WTC11 (cell line): ENCODE measurements at regions not wholly inside any gene's neighbourhood (a gene's known extent, or its start where the extent isn't known, plus 50 kb on each side); places are given as distances from the start of the nearest gene placed in this dataset.

Source experiments
- ATAC-seq: fragments of 200-7000 bp; cut with Tn5 transposase; 2 replicates; pipeline ENCODE4 v1.10.0; 2021; ENCODE audit warnings: mild to moderate bottlenecking, moderate library complexity
- CTCF ChIA-PET: fragments of 300-600 bp; sonication (Branson Sonifier 250); formaldehyde crosslinking; loops from one replicate; lab custom pipeline; 2021; ENCODE audit warnings: antibody characterized with exemption; lab: Charles Lee
- POLR2A ChIA-PET: fragments of 350-600 bp; sonication (Branson Sonifier 250); formaldehyde crosslinking; loops from one replicate; lab custom pipeline; 2021; ENCODE audit warnings: antibody characterized with exemption; lab: Charles Lee
- DNase-seq: peaks from one replicate; pipeline ENCODE4 v3.0.0; 2021; ENCODE audit warnings: low spot score
- H3K27ac Mint-ChIP-seq: 2 replicates; pipeline ENCODE4 v1.8.0; 2021; ENCODE audit warnings: mixed read lengths
- H3K27me3 Mint-ChIP-seq: 2 replicates; pipeline ENCODE4 v1.8.0; 2021; ENCODE audit warnings: low read depth, mild to moderate bottlenecking, moderate library complexity, mixed read lengths
- H3K36me3 Mint-ChIP-seq: 2 replicates; pipeline ENCODE4 v1.8.0; 2021; ENCODE audit warnings: mixed read lengths
- H3K4me1 Mint-ChIP-seq: 2 replicates; pipeline ENCODE4 v1.8.0; 2022; ENCODE audit warnings: mixed read lengths
- H3K4me3 Mint-ChIP-seq: 2 replicates; pipeline ENCODE4 v1.8.0; 2021; ENCODE audit warnings: mild to moderate bottlenecking, moderate library complexity, mixed read lengths
- H3K9me3 Mint-ChIP-seq: 2 replicates; pipeline ENCODE4 v1.8.0; 2021; ENCODE audit warnings: mixed read lengths
- ESRRA ChIP-seq: sonication (generic); formaldehyde crosslinking; IDR thresholded peaks from 2 replicates; pipeline ENCODE4 v1.8.1; 2022; ENCODE audit warnings: mild to moderate bottlenecking, missing genetic modification reagents, borderline replicate concordance
- FOXJ3 ChIP-seq: sonication (generic); formaldehyde crosslinking; IDR thresholded peaks from 2 replicates; pipeline ENCODE4 v1.9.0; 2021; ENCODE audit warnings: missing genetic modification reagents, mild to moderate bottlenecking, borderline replicate concordance
- FOXK1 ChIP-seq: sonication (generic); formaldehyde crosslinking; IDR thresholded peaks from 2 replicates; pipeline ENCODE4 v1.8.0; 2022; ENCODE audit warnings: mild to moderate bottlenecking, moderate library complexity, missing genetic modification reagents
- JAZF1 ChIP-seq: fragments of 250-450 bp; sonication (Bioruptor Pico); IDR thresholded peaks from 2 replicates; pipeline ENCODE4 v1.9.0; 2021; ENCODE audit warnings: moderate library complexity, mild to moderate bottlenecking, inconsistent platforms
- MXD4 ChIP-seq: fragments of 250-450 bp; sonication (Bioruptor Pico); IDR thresholded peaks from 2 replicates; pipeline ENCODE4 v1.8.0; 2021; ENCODE audit warnings: mild to moderate bottlenecking, moderate library complexity, borderline replicate concordance
- NFYB ChIP-seq: sonication (generic); formaldehyde crosslinking; conservative IDR thresholded peaks from 2 replicates; pipeline ENCODE4 v1.8.0; 2022; ENCODE audit warnings: low read depth, missing genetic modification reagents
- NR1H2 ChIP-seq: sonication (generic); formaldehyde crosslinking; IDR thresholded peaks from 2 replicates; pipeline ENCODE4 v1.9.0; 2021; ENCODE audit warnings: mild to moderate bottlenecking, moderate library complexity, missing genetic modification reagents
- TCF7 ChIP-seq: sonication (generic); formaldehyde crosslinking; IDR thresholded peaks from 2 replicates; pipeline ENCODE4 v1.8.0; 2022; ENCODE audit warnings: mild to moderate bottlenecking, low read depth, missing genetic modification reagents, moderate library complexity
- TEAD4 ChIP-seq: sonication (generic); formaldehyde crosslinking; IDR thresholded peaks from 2 replicates; pipeline ENCODE4 v1.8.0; 2022; ENCODE audit warnings: mild to moderate bottlenecking, missing genetic modification reagents
- ZNF138 ChIP-seq: sonication (generic); formaldehyde crosslinking; conservative IDR thresholded peaks from 2 replicates; pipeline ENCODE4 v1.8.1; 2022; ENCODE audit warnings: mild to moderate bottlenecking, moderate library complexity, missing genetic modification reagents
- ZNF671 ChIP-seq: fragments of 250-450 bp; sonication (Bioruptor Pico); IDR thresholded peaks from 2 replicates; pipeline ENCODE4 v1.8.0; 2021; ENCODE audit warnings: mild to moderate bottlenecking
- TF ChIP-seq, protein P1 (sequence below): sonication (generic); formaldehyde crosslinking; IDR thresholded peaks from 2 replicates; pipeline ENCODE4 v1.8.1; 2023; ENCODE audit warnings: mild to moderate bottlenecking, missing genetic modification reagents
- TF ChIP-seq, protein P2 (sequence below): sonication (generic); formaldehyde crosslinking; IDR thresholded peaks from 2 replicates; pipeline ENCODE4 v1.8.0; 2022; ENCODE audit warnings: mild to moderate bottlenecking, missing genetic modification reagents
- TF ChIP-seq, protein P3 (sequence below): sonication (generic); formaldehyde crosslinking; IDR thresholded peaks from 2 replicates; pipeline ENCODE4 v1.8.1; 2023; ENCODE audit warnings: mild to moderate bottlenecking, missing genetic modification reagents, moderate library complexity
- TF ChIP-seq, protein P4 (sequence below): fragments of 250-450 bp; sonication (Bioruptor Pico); IDR thresholded peaks from 2 replicates; pipeline ENCODE4 v2.1.2; 2022; ENCODE audit warnings: mild to moderate bottlenecking, moderate library complexity
- TF ChIP-seq, protein P5 (sequence below): sonication (generic); formaldehyde crosslinking; IDR thresholded peaks from 2 replicates; pipeline ENCODE4 v1.8.1; 2022; ENCODE audit warnings: missing genetic modification reagents, borderline replicate concordance
- TF ChIP-seq, protein P6 (sequence below): fragments of 250-450 bp; sonication (Bioruptor Pico); IDR thresholded peaks from 2 replicates; pipeline ENCODE4 v1.9.0; 2021; ENCODE audit warnings: mild to moderate bottlenecking, borderline replicate concordance
- TF ChIP-seq, protein P7 (sequence below): sonication (generic); formaldehyde crosslinking; IDR thresholded peaks from 2 replicates; pipeline ENCODE4 v1.8.0; 2023; ENCODE audit warnings: missing genetic modification reagents
- TF ChIP-seq, protein P8 (sequence below): sonication (generic); formaldehyde crosslinking; conservative IDR thresholded peaks from 2 replicates; pipeline ENCODE4 v1.8.1; 2023; ENCODE audit warnings: mild to moderate bottlenecking, low read depth, missing genetic modification reagents, moderate library complexity

DNA sequence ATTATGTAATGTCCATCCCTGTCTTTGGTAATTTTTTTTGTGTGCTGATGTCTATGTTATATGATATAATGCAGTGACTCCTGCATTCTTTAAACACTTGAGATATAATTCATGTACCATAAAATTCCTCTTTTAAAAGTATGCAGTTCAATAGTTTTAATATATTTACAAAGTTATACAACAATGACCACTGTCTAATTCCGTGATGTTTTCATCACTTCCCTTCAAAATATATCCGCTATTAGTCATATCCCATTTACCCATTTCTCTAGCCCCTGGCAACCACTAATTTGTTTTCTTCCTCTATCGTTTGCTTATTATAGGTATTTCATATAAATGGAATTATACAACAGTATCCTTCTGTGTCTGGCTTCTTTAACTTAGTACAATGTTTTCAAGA is 64.9 kb upstream of the SUCLG2 start (continued):
- TF ChIP-seq, protein P1, sequence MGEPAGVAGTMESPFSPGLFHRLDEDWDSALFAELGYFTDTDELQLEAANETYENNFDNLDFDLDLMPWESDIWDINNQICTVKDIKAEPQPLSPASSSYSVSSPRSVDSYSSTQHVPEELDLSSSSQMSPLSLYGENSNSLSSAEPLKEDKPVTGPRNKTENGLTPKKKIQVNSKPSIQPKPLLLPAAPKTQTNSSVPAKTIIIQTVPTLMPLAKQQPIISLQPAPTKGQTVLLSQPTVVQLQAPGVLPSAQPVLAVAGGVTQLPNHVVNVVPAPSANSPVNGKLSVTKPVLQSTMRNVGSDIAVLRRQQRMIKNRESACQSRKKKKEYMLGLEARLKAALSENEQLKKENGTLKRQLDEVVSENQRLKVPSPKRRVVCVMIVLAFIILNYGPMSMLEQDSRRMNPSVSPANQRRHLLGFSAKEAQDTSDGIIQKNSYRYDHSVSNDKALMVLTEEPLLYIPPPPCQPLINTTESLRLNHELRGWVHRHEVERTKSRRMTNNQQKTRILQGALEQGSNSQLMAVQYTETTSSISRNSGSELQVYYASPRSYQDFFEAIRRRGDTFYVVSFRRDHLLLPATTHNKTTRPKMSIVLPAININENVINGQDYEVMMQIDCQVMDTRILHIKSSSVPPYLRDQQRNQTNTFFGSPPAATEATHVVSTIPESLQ (CRISPR knock-in tag) = no peak
- TF ChIP-seq, protein P2, sequence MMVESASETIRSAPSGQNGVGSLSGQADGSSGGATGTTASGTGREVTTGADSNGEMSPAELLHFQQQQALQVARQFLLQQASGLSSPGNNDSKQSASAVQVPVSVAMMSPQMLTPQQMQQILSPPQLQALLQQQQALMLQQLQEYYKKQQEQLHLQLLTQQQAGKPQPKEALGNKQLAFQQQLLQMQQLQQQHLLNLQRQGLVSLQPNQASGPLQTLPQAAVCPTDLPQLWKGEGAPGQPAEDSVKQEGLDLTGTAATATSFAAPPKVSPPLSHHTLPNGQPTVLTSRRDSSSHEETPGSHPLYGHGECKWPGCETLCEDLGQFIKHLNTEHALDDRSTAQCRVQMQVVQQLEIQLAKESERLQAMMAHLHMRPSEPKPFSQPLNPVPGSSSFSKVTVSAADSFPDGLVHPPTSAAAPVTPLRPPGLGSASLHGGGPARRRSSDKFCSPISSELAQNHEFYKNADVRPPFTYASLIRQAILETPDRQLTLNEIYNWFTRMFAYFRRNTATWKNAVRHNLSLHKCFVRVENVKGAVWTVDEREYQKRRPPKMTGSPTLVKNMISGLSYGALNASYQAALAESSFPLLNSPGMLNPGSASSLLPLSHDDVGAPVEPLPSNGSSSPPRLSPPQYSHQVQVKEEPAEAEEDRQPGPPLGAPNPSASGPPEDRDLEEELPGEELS (CRISPR knock-in tag) = no peak
- TF ChIP-seq, protein P3, sequence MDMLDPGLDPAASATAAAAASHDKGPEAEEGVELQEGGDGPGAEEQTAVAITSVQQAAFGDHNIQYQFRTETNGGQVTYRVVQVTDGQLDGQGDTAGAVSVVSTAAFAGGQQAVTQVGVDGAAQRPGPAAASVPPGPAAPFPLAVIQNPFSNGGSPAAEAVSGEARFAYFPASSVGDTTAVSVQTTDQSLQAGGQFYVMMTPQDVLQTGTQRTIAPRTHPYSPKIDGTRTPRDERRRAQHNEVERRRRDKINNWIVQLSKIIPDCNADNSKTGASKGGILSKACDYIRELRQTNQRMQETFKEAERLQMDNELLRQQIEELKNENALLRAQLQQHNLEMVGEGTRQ = no peak
- no peak for TF ChIP-seq ZNF671 (CRISPR knock-in tag)
- TF ChIP-seq, protein P4, sequence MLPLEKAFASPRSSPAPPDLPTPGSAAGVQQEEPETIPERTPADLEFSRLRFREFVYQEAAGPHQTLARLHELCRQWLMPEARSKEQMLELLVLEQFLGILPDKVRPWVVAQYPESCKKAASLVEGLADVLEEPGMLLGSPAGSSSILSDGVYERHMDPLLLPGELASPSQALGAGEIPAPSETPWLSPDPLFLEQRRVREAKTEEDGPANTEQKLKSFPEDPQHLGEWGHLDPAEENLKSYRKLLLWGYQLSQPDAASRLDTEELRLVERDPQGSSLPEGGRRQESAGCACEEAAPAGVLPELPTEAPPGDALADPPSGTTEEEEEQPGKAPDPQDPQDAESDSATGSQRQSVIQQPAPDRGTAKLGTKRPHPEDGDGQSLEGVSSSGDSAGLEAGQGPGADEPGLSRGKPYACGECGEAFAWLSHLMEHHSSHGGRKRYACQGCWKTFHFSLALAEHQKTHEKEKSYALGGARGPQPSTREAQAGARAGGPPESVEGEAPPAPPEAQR = no peak
- TF ChIP-seq, protein P5, sequence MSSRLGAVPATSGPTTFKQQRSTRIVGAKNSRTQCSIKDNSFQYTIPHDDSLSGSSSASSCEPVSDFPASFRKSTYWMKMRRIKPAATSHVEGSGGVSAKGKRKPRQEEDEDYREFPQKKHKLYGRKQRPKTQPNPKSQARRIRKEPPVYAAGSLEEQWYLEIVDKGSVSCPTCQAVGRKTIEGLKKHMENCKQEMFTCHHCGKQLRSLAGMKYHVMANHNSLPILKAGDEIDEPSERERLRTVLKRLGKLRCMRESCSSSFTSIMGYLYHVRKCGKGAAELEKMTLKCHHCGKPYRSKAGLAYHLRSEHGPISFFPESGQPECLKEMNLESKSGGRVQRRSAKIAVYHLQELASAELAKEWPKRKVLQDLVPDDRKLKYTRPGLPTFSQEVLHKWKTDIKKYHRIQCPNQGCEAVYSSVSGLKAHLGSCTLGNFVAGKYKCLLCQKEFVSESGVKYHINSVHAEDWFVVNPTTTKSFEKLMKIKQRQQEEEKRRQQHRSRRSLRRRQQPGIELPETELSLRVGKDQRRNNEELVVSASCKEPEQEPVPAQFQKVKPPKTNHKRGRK (CRISPR knock-in tag) = no peak
- TF ChIP-seq, protein P6, sequence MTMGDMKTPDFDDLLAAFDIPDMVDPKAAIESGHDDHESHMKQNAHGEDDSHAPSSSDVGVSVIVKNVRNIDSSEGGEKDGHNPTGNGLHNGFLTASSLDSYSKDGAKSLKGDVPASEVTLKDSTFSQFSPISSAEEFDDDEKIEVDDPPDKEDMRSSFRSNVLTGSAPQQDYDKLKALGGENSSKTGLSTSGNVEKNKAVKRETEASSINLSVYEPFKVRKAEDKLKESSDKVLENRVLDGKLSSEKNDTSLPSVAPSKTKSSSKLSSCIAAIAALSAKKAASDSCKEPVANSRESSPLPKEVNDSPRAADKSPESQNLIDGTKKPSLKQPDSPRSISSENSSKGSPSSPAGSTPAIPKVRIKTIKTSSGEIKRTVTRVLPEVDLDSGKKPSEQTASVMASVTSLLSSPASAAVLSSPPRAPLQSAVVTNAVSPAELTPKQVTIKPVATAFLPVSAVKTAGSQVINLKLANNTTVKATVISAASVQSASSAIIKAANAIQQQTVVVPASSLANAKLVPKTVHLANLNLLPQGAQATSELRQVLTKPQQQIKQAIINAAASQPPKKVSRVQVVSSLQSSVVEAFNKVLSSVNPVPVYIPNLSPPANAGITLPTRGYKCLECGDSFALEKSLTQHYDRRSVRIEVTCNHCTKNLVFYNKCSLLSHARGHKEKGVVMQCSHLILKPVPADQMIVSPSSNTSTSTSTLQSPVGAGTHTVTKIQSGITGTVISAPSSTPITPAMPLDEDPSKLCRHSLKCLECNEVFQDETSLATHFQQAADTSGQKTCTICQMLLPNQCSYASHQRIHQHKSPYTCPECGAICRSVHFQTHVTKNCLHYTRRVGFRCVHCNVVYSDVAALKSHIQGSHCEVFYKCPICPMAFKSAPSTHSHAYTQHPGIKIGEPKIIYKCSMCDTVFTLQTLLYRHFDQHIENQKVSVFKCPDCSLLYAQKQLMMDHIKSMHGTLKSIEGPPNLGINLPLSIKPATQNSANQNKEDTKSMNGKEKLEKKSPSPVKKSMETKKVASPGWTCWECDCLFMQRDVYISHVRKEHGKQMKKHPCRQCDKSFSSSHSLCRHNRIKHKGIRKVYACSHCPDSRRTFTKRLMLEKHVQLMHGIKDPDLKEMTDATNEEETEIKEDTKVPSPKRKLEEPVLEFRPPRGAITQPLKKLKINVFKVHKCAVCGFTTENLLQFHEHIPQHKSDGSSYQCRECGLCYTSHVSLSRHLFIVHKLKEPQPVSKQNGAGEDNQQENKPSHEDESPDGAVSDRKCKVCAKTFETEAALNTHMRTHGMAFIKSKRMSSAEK = no peak
- no peak for TF ChIP-seq TCF7 (CRISPR knock-in tag)
- TF ChIP-seq NR1H2 (CRISPR knock-in tag) = no peak
- no peak for TF ChIP-seq ZNF138

DNA sequence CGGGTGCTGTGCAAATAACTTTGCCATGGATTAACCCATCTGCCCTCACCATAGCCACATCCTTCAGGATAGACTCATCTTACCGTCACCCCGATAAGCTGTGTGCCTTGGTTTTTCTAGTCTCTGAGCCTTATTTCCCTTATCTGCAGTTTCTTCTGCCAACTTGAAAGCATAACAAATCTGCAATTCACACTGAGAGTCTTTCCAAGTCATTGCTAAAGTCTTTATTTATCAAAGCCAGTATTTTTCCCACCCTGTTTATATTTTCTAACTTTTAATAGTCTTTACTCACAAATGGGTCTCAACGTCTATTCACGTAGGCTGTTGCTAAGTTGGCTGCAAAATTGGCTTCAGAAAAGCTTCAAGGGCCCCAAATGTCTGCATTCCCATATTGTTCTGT is 61.6 kb upstream of the SUCLG2 start:
- H3K9me3 Mint-ChIP-seq = peaks cover 6% of the 10 kb centered on the region
- ATAC-seq (no peak), DNase-seq (no peak)
- H3K4me1 Mint-ChIP-seq = peaks cover 22% of the 10 kb centered on the region
- no peaks in the 10 kb centered on the region for H3K27me3 Mint-ChIP-seq
- H3K4me3 Mint-ChIP-seq = no peak overlapping the region
- ChIA-PET POLR2A (no interaction called here), CTCF (no interaction called here)
- H3K27ac Mint-ChIP-seq = no peak overlapping the region
- H3K36me3 Mint-ChIP-seq = 0 out of 2 replicates have a peak, but pooled peaks cover 2% of the 10 kb centered on the region
- TF ChIP-seq NFYB (CRISPR knock-in tag) (no peak), FOXK1 (CRISPR knock-in tag) (no peak), MXD4 (no peak), JAZF1 (CRISPR knock-in tag) (no peak), FOXJ3 (CRISPR knock-in tag) (no peak), ESRRA (CRISPR knock-in tag) (no peak), TEAD4 (CRISPR knock-in tag) (no peak)
- TF ChIP-seq, protein P7, sequence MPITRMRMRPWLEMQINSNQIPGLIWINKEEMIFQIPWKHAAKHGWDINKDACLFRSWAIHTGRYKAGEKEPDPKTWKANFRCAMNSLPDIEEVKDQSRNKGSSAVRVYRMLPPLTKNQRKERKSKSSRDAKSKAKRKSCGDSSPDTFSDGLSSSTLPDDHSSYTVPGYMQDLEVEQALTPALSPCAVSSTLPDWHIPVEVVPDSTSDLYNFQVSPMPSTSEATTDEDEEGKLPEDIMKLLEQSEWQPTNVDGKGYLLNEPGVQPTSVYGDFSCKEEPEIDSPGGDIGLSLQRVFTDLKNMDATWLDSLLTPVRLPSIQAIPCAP (CRISPR knock-in tag) = no peak
- TF ChIP-seq, protein P8, sequence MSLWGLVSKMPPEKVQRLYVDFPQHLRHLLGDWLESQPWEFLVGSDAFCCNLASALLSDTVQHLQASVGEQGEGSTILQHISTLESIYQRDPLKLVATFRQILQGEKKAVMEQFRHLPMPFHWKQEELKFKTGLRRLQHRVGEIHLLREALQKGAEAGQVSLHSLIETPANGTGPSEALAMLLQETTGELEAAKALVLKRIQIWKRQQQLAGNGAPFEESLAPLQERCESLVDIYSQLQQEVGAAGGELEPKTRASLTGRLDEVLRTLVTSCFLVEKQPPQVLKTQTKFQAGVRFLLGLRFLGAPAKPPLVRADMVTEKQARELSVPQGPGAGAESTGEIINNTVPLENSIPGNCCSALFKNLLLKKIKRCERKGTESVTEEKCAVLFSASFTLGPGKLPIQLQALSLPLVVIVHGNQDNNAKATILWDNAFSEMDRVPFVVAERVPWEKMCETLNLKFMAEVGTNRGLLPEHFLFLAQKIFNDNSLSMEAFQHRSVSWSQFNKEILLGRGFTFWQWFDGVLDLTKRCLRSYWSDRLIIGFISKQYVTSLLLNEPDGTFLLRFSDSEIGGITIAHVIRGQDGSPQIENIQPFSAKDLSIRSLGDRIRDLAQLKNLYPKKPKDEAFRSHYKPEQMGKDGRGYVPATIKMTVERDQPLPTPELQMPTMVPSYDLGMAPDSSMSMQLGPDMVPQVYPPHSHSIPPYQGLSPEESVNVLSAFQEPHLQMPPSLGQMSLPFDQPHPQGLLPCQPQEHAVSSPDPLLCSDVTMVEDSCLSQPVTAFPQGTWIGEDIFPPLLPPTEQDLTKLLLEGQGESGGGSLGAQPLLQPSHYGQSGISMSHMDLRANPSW (CRISPR knock-in tag) = no peak
- TF ChIP-seq, protein P4 = no peak
